ENCODE measurements at regions not wholly inside any gene's neighbourhood (a gene's known extent, or its start where the extent isn't known, plus 50 kb on each side); places are given as distances from the start of the nearest gene placed in this dataset.

DNA sequence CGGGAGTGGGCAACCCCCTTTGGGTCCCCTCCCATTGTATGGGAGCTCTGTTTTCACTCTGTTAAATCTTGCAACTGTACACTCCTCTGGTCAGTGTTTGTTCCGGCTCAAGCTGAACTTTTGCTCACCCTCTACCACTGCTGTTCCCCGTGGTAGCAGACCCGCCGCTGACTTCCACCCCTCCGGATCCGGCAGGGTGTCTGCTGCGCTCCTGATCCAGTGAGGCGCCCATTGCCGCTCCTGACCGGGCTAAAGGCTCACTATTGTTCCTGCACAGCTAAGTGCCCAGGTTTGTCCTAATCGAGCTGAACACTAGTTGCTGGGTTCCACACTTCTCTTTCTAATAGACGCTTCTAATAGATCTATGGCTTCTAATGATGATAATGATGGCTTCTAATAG, 488.6 kb downstream of the MRPL39 start:
- no peak for DNase-seq

DNA sequence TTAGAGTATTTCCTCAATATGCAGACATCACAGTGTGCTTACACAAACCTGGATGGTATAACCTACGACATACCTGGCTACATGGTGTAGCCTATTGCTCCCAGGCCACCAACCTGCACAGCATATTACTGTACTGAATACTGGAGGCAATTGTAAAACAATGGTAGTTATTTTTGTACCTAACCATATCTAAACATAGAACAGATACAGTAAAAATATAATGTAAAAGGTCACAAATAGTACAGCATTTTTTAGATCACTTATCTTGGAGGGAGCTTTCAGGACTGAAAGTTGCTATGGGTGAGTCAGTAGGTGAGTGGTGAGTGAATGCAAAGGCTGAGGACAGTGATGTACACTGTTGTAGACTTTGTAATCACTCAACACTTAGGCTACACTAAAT, 492.3 kb downstream of the MRPL39 start:
- no peak for DNase-seq

DNA sequence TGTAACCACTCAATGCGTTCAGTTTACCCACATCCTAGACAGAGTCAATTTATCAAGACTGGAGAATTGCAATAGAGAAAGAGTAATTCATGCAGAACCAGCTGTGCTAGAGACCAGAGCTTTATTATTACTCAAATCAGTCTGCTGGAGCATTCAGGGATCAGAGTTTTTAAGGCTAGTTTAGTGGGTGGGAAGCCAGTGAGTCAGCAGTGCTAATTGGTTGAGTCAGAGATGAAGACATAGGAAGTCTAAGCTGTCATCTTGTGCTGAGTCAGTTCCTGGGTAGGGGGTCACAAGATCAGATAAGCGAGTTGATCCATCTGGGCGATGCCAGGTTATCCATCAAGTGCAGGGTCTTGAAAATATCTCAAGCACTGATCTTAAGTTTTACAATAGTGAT, 499.6 kb downstream of the MRPL39 start:
- DNase-seq: no peak

DNA sequence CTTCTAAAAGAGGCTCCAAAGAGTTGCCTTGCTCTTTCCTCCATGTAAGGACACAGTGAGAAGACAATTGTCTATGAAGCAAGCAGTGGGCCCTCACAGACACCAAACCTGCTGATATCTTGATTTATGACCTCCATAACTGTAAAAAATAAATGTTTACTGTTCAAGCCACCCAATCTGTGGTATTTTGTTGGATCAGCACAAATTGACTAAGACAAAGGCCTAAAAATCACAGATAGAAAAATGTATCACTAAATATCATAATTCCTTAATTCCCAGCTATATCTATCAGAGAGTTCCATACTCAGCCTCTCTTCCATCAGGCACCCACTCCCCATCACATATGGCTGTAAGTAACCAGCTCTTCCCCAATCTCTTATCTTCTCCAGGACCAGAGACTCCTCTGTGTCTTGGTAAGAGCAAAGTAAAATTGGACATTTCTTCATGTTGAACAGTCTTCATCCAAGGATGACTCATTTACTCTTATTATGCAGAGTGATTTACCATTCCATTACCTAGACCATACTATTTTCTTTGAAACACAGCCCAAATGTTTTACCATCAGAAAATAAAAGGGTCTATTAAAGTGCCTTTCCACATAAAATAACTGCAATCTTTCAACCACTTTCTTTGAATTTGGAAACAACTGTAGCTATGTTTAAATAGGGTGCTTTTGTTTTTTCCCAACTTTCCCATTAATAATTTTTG, 503.6 kb downstream of the MRPL39 start:
- no peak for DNase-seq

DNA sequence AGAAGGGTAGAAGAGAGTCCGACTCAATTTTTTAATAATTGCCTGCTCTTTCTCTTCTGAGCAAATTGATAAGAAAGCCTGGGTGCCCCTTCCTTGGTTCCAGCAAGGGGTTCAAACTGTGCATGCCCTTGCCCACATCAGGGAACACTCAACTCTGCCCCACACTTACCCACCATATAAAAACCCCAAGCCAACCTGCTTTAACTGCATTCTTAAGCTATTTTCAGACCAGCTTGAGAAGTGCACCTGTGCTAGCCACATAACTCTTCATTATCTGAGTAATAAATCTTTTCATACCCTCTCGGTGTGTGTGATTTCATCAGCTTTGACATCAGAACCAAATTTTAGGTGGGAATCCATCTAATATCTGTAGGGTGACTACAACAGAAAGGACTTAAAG, 509.6 kb downstream of the MRPL39 start:
- DNase-seq: no peak

DNA sequence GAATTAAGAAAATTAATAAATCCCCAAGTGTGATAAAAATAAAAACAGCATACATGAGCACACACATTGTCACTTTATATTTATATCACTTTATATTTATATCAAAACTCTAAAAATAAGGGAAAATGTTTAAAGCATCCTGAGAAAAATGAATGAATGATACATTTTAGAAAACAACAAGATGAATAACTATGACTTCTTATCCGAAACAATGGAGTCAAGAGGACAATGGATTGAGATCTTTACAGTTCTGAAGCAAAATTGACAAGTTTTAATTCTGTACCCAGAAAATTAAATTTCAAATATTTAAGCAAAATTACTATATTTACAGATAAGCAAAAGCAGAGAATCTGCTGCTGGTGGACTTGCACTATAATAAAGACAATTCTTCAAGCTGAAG, 512.6 kb downstream of the MRPL39 start:
- no peak for DNase-seq

DNA sequence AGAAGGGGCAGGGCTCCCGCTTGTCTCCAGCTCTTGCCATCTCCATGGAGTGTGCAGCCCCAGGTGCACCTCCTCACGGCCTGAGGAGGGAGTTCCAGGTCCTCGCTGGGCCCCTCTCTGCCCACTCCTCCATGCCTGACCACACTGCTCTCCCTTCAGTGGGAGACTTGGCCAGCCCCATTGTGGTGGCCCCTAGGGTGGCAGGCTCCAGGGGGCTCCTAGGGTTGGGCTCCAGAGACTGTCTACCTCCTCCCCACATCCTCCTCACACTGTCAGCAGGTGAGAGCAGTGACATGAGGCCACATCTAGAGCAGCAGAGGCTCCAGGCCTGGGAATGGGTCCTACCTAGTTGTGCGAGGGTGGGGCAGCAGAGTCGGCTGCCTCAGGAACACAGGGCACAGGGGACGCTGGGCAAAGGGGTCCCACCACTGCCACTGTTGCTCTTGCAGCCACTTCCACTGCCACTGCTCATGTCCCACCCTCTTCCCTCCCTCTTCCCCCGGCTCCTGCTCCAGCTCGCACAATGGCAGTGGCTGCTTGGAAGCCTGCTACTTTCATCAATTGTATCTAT, 514.8 kb downstream of the MRPL39 start:
- no peak for DNase-seq

DNA sequence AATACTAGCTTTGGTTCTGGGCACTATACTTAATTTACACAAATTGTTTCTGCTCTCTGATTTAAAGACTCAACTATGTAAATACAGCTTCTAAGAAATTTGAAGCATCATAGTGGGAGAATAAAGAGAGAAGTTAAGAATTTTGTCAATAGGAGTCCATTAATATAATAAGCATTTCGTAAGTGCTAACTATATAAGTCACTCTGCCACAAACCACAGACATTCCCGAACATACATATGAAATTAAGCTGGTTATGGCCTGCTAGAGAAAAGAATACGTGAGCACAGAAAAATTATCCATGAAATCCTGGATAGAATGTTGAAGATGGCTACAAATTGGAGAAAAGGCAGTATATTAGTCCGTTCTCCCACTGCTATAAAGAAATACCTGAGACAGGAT, 526.2 kb downstream of the MRPL39 start:
- DNase-seq: no peak

DNA sequence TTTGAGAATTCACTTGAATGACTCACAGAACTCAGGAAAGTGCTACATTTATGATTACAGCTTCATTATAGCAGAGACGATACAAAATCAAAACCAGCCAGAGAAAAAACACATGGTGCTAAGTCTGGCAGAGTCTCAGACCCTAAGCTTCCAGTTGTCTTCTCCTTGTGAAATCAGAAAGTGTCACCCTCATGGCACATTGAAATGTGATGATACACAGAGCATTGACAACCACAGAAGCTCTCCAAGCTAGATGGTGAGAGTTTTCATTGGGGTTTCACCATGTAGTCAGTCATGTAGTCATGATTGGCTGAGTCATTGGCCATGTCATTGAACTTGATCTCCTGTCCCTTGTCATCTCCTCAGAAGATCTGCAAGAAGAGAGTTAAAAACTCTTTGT, 526.6 kb downstream of the MRPL39 start:
- DNase-seq: no peak

DNA sequence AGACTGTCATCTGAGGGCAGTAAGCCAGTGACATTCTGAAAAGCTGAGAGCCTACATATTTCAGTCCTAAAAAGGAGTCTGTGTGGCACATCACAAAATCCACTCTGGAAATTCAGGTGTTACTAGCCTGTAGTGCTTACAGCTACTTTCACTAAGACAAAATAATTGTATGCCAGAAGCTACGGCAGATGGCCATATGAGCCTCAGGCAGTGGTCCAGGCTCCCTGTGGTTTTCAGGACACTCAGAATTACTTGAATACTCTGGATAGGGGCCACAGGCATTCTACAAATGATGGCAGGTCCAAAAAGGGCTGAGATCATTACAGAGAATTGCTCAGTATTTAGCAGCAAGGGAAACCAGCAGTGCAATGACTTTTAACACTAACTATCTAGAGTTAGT, 527.1 kb downstream of the MRPL39 start:
- DNase-seq: no peak

DNA sequence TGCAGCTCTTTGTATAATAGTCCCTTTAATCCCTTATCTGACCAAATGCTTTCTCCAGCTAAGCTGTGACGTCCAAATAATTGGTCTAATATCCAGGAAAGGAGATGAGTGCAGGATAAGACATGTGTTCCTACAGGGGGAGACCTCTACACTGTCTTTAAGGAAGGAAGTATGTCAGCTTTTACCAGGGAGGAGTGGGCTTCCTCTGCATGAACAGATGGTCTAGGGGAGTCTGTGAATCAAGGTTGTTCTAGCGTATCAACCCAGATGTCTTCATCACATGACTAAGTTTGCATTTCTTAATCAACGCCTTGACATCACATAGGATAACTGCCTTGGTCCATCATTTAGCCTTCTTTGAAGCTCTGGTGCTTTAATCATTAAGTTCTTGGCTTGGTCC, 528.2 kb downstream of the MRPL39 start:
- no peak for DNase-seq

DNA sequence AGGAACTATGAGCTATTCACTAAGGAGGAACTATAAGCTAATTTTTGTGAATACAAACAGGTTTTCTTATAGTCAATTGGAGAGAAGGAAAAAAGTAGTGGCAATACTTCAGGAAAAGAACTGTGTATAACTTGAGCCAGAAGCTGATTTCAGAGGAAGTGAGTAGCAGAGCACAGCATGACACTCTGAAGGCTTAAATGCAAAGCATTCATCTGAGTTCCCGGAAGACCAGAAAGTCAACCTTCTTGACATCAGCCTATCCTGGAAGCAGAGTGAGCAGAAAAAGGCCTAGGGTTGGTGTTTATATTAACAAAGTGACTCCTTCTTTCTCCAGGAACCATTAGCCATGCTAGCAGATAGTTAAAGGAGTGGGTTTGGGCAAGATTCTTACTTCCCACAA, 545.2 kb downstream of the MRPL39 start:
- no peak for DNase-seq

DNA sequence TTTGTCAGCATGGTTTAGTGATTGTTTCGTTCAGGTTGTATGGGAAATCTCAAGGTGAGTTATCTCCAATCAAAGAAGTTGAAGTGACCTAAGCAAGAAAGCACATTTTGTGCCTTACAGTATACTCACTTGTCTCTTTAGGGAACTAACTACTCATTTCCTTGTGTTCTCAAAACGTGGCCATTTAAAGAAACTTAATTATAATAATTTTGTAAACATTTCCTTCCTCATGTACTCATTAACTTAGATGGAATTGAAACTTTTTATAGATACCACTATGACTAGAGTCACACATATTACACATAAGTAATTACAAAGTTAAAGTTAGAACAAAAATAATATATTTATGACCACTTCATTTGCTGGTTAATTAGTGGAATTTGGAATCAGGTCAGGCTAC, 552.6 kb downstream of the MRPL39 start:
- DNase-seq: no peak

DNA sequence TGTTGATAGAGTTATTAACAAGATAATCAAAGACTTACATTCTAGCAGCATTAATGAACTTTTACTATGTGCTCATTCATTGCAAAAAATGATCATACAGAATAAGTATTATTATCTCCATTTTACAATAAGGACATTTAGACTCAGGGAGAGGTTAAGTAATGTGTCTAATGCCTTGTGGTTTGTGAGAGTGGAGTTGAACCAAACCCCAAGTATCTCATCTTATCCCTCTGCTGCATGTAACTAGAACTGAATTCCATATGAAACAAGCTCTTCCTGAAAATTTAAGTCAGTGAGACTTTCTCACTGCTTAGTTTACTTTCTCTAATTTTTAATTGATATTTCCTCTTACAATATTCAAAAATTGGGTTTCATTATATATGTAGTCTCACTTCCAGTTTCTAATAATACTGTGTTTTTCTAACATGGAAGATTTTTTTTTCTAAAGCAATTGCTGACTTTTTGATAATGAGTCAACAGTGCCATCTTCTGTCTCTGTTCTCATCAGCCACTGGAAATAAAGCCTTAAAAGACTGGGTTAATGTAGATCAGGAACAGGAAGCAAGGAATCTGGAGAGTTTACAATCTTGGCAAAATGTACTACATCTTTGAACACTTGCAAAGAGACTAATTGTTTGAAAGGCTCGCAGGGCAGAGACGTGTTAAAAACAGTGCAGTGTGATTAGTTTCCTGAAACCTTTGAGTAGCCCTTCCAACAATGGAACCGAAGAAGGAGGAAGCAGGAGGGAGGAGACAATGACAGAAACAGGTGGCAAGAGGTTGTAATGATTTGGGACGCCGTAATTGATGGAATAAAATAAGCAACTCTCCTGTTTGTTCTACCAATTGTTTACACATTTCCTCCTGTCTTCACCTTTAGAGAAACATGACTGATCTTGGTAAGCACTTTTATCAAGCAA, 567.6 kb downstream of the MRPL39 start:
- peak; percentile 4 for DNase-seq

DNA sequence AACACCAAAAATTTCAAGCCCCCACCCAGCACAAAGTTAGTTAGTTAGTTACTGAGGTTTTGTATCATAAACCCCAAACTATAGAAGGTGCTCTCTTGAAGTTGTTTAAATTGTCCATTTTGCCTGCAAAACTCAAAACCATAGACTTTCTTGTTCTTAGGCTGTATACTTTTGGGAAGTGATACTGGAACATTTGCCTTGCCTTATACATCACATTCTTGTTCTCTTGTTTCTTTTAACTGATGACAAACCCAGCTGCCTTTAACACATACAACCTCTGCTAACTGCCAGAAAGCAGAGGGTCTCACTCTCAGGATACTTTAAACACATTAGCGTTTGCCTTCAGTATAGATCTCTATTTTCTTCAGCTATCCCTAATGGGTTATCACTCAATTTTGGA, 570.5 kb downstream of the MRPL39 start:
- no peak for DNase-seq

DNA sequence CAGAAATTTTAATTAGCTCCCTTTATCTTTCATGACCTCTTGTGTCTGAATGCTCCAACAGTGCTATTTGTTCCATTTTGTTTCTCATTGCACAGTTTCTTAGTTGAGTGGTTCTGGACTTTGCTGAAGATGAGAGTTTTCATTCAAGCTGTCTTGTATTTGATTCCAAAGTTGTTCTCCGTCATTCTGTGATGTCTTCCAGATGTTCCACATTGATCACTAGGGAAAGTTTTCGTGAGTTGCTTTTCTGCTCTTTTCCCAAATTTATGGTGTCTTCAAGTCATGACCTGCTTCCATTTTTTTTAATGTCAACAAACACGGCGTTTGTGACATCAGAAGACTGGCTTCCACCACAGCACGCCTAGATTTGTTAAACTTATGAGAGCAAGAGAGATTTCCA, 575.5 kb downstream of the MRPL39 start:
- no peak for DNase-seq

DNA sequence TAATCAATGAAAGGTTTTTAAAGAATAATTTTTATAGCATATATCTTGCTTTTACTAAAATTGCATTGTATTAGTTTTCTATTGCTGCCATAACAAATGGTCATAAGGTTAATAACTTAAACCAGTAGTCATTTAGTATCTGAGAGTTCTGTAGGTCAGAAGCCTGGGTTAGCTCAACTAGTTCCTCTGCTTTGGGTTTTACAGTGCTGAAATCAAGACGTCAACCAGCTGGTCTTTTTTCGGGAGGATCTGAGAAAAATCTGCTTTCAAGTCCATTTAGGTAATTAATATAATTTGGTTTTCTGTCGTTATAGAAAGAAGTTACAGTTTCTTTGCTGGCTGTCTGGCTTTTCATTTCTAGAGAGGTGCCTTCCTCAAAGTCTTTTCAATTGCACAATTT, 577.7 kb downstream of the MRPL39 start:
- DNase-seq: no peak

DNA sequence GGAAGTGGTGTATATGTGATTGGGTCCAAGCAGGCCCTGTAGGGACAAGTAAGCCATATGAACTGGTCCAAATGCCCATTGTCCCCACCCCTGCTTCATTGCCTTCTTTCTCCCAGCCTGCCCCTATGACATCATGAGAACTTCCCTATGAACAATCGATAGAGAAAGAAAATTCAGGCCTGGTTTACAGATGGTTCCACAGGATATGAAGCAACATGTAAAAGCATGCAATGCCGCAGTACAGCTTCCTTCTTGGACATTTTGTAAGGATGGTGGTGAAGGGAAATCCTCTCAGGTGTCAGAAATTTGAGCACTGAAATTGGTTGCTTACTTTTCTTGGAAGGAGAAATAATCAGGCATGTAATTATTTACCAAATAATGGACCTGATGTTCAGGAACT, 581.7 kb downstream of the MRPL39 start:
- DNase-seq: no peak

DNA sequence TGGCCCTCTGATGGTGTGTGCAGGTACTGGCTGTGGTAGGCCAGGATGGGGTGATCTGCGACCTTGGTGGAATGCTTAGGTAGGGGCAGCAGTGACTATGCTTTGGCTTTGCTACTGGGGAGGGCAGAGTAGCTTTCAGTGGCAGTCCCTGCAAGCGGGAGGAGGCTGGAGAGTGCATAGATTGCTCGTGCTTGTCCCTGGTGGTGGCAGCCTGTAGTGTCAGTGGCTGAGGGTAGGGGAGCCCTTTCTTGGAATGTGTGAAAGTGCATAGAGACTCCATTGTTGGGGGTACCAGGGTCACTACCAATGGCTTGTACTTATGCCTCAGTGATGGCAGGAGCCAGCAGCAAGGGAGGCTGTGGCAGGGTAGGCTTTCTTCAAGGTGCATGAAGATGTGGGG, 582.6 kb downstream of the MRPL39 start:
- no peak for DNase-seq

DNA sequence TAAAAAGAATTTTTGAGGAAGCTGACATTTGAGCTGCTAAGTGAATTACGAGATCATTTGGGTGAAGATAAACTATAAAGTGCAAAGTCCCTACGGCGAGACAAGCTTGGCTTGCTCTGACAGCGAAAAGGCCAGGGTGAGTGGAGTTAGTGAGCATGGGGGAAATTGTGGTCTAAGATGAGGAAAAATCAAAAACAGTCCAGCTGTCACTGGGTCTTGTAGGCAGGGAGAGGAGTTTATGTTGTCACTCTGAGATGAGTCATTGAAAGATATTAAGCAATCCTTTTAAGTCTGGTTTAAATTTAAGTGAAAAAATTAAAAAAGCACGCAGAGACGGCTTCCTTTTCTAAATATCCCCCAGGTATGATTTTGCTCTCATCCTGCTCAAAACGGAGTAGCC, 601.9 kb downstream of the MRPL39 start:
- DNase-seq: no peak

DNA sequence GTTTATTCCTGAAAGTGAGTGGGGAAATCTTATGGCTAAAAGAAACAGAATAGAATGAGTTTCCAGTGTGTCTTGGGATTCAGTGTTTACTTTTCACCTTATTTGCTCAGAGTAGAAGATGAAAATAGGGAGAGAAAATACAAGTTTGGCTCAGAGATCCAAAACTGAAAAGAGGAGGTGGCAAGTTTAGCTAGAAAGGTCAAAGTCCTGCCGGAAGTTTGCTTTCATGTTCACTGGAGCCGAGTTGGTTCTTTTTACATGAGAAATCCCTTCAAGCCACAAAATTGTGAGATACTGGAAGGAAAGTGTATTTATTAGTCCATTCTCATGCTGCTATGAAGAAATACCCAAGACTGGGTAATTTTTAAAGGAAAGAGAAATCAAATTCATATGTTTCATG, 604.6 kb downstream of the MRPL39 start:
- no peak for DNase-seq

DNA sequence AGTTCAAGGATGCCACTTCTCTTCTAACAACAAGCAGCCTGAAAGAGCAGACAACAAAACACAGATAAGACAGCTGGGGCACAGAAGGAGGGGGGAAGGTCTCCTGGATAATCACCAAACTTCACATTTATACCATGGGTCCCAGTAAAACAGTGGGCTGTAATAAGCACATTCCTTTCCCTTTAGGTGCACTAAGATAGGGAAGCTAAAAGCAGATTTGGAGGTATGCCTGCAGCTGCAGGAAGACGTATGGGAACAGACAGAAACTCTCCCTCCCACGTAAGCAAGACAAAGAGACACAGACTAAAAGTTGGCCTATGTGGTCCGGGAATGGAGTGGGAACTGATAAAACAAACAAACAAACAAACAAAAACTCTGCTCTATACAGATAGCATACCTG, 612.1 kb downstream of the MRPL39 start:
- DNase-seq: no peak

DNA sequence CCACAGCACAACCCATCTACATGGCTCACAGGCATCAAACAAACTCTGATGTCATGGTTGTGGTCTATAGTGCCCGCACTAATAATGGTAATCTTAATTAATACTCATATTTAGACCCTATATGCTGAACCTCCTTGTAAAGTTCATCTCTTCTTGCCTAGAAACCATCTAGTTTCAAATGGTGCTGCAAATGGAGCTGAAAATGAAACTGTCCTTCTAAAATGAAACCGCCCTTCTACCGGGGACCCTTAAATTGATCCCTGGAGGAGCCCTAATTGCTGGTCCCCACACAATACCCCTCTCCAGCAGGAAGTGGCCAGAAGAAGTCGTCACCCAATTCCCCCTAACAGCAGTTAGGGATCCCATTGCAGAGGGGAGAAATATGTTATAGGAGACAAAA, 612.6 kb downstream of the MRPL39 start:
- no peak for DNase-seq

DNA sequence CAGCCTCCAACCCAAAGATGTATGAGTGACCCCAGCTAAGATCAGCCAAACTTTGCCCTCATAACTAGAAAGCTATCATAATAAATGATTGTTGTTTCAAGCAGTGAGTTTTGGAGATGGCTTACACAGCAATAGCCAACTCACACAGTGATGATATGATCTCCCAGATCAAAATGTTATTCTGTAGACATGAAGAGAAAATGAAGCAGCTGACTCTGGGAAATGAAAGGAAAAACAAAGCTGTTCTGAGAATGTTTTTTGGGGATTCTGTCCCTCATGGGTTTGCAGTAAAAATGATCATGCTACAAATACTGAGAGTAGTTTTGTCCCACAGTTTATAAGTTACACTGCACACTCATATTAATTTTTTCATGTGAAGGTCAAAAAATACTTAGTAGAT, 617.8 kb downstream of the MRPL39 start:
- DNase-seq: no peak

Data from hematopoietic multipotent progenitor cell treated with erythropoietin and hydrocortisone succinate and interleukin-3 and kit ligand, for 4 days (in vitro differentiated cells).